GM21786 (cell line): ENCODE measurements at regions not wholly inside any gene's neighbourhood (a gene's known extent, or its start where the extent isn't known, plus 50 kb on each side); places are given as distances from the start of the nearest gene placed in this dataset.
"Not testable (repeated sequence)": the region's sequence is repeated elsewhere in the genome, so short reads cannot be mapped to it uniquely, and the experiment has no call there.

Experiments used
- ATAC-seq: cut with Tn5 transposase; IDR thresholded peaks from one replicate; pipeline ENCODE4 v1.9.1; 2021; ENCODE audit not compliant: unreplicated experiment

GRCh38 chr15:62658498-62658897, 384.0 kb upstream of the TPM1 start:
- peak; percentile 48 for ATAC-seq

DNA sequence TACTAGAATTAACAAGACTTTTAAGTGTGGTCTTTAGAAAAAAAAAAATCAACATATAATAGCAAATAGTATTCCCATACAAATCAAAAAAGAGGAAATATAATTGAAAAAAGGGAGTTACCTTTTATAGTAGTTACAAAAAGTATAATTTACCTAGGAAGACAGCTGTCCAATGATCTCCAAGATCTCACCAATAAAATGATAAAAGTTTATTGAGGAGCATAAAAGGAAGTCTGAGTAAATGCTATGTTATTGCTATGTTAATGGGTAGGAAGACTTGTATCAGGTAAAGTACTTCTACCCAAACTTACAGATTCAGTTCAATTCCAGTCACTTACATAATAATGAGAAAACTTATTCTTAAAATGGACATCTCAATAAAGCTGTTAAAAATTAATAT, 379.0 kb upstream of the TPM1 start:
- ATAC-seq = no peak

DNA sequence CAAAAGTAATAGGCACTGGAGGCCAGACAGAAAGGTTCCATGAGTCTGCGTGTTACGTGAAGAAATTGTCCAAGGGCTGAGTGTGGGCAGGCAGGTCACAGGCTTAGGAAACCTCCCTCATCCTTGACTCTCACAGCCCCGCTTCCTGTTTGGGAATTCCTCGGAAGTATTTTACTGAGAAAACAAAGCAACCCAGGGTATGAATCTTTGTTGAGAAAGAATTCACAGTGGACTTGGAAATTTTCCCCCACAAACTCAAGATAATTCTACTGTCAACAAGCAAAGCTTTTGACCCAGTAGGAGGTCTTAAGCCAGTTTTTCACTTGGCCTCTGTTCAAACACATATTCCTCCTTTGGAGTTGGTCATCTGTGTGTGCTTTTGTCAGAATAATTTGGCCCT, 377.1 kb upstream of the TPM1 start:
- no peak for ATAC-seq

- ATAC-seq = no peak
Observed at GRCh38 chr15:62666046-62666445, 376.5 kb upstream of the TPM1 start.

DNA sequence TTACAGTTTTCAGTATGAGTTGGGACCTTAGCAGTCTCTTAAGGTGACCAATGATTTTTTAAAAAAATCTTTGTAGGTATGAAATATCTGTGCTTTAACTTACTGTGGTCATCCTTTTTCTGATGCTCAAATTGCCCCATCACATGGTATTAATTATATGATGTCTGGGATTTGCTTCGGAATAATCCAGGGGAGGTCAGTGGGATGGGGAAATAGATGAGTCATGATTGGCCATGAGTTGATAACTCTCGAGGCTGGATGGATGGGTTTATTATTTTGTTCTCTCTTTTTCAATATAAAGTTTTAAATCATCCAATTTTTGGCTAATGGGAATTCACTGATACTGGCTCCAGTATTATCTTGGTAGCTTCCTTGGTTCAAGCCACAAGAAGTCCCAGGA, 370.3 kb upstream of the TPM1 start:
- no peak for ATAC-seq

- no peak for ATAC-seq
Observed at GRCh38 chr15:62676891-62677290, 365.7 kb upstream of the TPM1 start.

DNA sequence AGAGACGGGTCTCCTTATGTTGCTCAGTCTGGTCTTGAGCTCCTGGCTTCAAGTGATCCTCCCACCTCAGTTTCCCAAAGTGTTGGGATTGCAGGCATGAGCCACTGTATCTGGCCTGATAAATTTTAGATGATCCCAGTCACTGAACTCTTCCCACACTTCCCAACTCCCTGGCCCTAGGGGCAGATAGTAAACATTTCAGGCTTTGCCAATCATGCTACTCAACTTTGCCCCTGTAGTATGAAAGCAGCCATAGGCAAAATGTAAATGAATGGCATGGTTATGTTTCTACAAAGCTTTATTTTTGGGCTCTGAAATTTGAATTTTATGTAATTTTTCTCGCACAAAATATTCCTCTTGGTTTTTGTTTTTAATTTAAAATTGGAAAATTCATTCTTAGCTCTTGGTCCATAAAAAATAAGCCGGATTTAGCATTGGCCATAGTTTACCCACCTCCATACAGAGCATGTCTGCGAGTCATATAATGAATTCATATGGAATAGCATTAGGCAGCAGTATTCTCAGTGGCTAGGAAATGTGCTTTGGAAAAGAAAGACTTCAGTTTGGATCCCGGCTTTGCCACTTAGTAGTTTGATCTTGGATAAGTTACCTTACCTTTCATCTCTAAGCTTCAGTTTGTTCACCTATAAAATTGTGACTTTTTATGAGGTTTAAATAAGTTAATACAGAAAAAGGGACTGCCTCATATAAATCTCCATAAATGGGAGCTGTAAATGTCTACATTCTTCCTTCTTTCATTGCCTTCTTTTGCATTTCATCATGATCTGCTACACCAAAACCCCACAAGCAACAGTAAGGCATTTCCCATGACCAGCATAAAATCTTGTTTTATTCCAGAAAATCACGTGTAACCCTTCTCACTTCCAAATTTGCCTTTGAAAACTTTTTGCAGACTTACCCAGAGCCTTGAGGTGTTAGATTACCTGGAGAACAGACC, 360.3 kb upstream of the TPM1 start:
- ATAC-seq = no peak

GRCh38 chr15:62683192-62683591, 359.4 kb upstream of the TPM1 start:
- not testable (repeated sequence) for ATAC-seq

DNA sequence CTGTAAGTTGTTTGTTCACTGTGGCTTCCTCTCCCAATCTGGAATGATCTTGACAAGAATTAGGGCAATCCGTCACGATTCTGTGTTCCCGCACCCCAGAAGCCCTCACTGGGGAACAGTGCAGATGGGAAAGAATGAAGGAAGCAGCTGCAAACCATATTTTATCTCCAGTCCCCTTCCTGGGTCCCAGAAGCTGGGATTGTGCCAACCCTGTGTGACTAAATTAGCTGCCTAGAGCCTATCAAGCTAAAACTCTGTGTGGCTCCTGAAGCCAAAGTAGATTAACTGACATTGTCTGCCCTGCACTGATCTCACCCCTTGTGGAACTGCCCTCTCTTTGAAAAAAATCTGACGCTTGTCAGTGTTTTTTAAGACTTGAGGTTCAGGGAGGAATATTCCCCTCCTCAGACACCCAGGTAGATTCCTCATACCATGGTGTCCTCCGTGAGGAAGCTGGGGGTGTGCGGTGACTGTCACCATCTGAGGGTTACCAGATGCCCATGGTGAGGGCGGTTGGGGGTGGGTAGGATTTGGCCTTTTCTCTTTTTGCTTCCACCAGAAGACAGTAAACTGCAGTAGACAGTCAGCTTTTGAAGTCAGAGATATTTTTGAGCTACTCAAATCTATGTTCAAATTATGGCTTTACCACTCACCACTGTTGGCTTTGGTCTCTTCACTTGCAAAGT, 358.3 kb upstream of the TPM1 start:
- no peak for ATAC-seq

- ATAC-seq = no peak
Observed at GRCh38 chr15:62691008-62691407, 351.5 kb upstream of the TPM1 start.

DNA sequence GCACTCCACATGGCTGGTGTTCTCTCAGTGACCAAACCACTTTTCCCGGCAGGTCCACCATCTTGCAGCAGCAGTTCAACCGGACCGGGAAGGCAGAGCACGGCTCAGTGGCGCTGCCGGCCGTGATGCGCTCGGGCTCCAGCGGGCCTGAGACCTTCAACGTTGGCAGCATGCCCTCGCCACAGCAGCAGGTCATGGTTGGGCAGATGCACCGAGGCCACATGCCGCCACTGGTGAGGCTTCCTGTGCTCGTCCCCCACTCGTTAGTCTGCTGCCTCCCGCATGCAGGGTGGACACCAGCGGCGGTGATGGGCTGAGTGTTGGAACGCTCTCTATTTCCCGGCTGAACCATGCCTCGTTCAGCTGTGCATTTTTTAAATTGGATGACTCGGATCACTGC, 344.9 kb upstream of the TPM1 start:
- no peak for ATAC-seq

DNA sequence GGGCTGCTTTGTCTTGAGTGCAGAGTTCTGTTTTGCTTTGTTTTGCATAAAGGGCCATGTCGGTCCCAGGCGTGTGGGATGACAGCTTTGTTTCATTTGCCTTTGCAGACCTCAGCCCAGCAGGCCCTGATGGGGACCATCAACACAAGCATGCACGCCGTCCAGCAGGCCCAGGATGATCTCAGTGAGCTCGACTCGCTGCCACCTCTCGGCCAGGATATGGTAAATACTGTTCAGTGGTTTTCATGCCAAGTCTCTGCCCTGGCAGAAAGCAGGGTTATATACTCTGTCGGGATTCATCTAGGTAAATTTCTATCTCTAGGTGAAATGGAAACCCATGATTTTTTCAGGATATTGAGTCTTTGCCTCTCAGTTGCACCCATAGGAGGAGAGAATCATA, 343.9 kb upstream of the TPM1 start:
- no peak for ATAC-seq

DNA sequence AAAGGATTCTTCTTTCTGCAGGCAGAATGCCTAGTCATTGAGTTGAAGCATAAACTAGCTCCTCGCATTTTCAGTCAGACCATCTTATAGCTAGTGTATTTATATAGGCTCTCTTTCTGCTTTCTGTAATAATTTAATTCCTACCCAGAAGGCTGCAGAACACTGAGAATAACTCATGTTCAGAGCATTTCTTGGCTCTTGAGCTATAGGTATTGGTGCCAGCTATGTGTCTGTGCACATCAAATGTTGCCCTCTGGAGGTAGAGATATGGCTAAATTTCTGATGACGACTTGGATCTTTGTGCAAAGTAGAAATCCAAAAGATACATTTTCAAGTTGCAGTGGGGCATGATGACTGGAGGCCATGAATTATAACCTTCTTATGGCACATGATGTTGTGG, 336.2 kb upstream of the TPM1 start:
- no peak for ATAC-seq

DNA sequence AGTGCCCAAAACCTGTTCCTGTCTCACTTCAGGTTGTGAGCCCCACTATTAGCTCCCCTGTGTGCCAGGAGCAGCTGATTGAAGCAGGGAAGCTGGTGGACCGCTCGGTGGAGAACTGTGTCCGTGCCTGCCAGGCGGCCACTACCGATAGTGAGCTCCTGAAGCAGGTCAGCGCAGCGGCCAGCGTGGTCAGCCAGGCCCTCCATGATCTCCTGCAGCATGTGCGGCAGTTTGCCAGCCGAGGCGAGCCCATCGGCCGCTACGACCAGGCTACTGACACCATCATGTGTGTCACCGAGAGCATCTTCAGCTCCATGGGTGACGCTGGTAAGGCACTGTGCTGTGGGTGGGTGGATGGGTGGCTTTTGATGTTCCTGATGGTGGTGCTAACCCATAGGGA, 334.1 kb upstream of the TPM1 start:
- ATAC-seq = no peak

DNA sequence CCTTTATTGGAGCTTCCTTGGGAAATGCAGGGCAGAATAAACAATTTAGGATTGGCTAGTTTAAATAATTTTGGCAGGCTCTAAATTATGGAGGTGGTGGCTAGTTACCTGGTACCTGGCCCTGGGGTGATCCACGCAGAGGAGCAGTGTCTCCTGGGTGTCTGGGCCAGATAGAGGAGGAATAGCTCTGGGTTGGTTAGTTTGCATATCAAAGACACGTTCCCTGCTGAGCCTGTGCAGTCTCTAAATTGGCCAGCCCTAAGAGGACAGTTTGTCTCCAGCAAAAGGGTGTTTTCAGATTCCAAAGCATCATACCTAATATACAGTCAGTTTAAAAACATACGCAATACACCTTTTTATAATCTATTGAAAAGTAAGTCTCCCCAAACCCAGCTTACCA, 333.3 kb upstream of the TPM1 start:
- ATAC-seq = no peak

GRCh38 chr15:62711691-62712454, 330.7 kb upstream of the TPM1 start:
- no peak for ATAC-seq

DNA sequence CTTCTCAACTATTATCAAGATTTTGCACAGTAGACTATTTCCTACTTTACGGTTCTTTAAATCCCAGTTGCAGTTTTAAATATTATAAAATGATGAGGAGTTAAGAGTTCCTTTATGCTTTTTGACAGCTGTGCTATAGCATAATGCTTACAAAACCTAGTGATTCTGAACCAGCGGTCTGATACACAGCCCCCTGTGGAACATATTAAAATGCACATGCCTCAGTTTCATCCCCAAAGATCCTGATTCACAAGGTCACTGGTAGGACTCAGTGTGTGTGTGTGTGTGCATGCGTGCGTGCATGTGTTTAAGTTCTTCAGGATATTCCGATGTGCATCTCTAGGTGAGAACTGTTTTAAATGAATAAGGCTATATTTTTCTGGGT, 330.1 kb upstream of the TPM1 start:
- no peak for ATAC-seq

GRCh38 chr15:62715946-62716345, 326.6 kb upstream of the TPM1 start:
- no peak for ATAC-seq

DNA sequence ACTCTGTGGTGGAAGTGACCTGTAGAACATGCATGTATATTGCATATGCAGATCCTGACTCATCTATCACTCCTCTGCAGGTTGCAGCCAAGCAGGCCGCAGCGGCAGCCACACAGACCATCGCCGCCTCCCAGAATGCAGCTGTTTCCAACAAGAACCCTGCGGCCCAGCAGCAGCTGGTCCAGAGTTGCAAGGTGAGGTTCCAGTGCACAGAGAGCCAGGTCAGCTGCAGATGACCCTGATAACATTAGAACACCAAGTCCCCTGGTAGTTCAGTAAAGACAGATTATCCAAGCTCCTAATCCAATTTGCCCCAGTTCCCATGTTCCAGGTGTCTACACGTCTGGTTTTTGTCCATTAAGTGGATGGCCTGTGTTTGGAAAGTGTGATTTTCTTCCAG, 325.1 kb upstream of the TPM1 start:
- no peak for ATAC-seq

DNA sequence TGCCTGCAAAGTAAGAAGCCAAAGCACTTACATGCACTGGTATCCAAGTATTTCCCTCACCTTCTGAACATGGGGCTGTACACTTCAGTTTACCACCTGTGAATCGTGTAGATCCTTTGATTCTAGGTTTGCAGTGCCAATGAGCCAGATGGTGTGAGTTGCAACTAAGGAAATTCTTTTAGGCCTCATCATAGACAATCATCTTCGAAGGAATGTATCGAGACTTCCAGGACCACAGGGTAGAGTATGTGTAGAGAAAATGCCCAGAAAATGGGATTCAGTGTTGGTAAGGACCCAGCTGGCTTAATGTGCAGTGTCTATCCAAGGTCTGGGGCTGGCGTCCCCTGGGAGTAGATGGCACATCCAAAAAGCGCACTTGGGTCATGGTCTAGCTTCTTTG, 323.2 kb upstream of the TPM1 start:
- ATAC-seq = no peak

DNA sequence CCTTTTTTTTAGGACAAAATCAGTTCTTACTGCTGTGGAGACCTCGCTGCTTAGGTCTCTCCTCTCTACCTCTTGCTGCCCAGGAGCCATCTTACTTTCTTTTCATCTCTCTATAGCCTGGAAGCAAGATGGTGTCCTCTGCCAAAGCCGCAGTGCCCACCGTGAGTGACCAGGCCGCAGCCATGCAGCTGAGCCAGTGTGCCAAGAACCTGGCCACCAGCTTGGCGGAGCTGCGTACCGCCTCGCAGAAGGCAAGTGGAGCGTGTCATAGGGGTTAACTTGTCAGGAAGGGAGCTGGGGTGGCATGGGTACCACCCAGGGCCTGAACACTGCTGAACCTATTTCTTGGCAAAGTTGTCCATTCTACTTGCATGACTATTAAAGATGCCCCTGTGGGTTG, 320.3 kb upstream of the TPM1 start:
- no peak for ATAC-seq

DNA sequence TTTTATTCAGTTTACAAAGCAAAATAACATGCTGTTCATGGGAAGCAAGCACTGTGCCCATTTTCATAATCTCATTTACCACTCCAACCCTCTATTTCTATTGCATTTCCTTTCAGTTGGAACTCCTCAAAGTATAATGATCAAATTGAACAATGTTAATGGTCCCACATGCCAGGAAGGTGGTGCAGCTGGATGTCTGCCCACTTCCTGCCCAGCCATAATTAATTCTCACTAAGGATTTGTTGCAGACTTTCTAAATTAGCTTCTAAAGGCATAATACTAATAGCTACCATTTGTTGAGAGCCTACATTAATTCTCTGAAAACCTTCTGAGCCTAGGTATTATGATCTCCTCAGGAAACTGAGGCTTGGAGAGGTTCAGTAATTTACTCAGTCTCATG, 316.1 kb upstream of the TPM1 start:
- no peak for ATAC-seq
